Brain microvascular endothelial cell (primary cell): ENCODE measurements at regions not wholly inside any gene's neighbourhood (a gene's known extent, or its start where the extent isn't known, plus 50 kb on each side); places are given as distances from the start of the nearest gene placed in this dataset.
"Not testable (repeated sequence)": the region's sequence is repeated elsewhere in the genome, so short reads cannot be mapped to it uniquely, and the experiment has no call there.

Experiments
- DNase-seq: peaks from one replicate; pipeline ENCODE4 v3.0.0-alpha.2; 2020
- H3K27ac ChIP-seq: fragments of 250-450 bp; sonication (Bioruptor Pico); 2 replicates; pipeline ENCODE4 v1.5.1; 2020; ENCODE audit warnings: mild to moderate bottlenecking, moderate library complexity
- H3K27me3 ChIP-seq: fragments of 250-450 bp; sonication (Bioruptor Pico); replicated peaks from 2 replicates; pipeline ENCODE4 v1.5.1; 2020; ENCODE audit warnings: mild to moderate bottlenecking
- H3K36me3 ChIP-seq: fragments of 250-450 bp; sonication (Bioruptor Pico); replicated peaks from 2 replicates; pipeline ENCODE4 v1.5.1; 2020; ENCODE audit warnings: mild to moderate bottlenecking
- H3K4me3 ChIP-seq: 2 replicates; pipeline ENCODE4 v1.5.1; 2011; ENCODE audit warnings: low read depth, mild to moderate bottlenecking, control low read depth, low read length, moderate library complexity
- CTCF ChIP-seq: IDR thresholded peaks from 2 replicates; pipeline ENCODE4 v1.5.1; 2011; ENCODE audit warnings: low read depth, mild to moderate bottlenecking, moderate library complexity, low read length, control low read depth, inconsistent platforms; ENCODE audit errors: missing control alignments
- in situ Hi-C: cut with HindIII; loops from 2 replicates; pipeline ENCODE4 v1.10.0; 2017; ENCODE audit warnings: low sequenced_read_pairs, low pct_ligation_motif_present

GRCh38 chr3:151539599-151539998 lies 78.7 kb upstream of the IGSF10 start:
- Histone ChIP-seq H3K27me3 (no peaks in the 10 kb centered on the region), H3K4me3 (no peak overlapping the region), H3K36me3 (no peaks in the 10 kb centered on the region), H3K27ac (no peak overlapping the region)
- DNase-seq: no peak
- TF ChIP-seq CTCF: no peak
- in situ Hi-C loops: no loop called here

DNA sequence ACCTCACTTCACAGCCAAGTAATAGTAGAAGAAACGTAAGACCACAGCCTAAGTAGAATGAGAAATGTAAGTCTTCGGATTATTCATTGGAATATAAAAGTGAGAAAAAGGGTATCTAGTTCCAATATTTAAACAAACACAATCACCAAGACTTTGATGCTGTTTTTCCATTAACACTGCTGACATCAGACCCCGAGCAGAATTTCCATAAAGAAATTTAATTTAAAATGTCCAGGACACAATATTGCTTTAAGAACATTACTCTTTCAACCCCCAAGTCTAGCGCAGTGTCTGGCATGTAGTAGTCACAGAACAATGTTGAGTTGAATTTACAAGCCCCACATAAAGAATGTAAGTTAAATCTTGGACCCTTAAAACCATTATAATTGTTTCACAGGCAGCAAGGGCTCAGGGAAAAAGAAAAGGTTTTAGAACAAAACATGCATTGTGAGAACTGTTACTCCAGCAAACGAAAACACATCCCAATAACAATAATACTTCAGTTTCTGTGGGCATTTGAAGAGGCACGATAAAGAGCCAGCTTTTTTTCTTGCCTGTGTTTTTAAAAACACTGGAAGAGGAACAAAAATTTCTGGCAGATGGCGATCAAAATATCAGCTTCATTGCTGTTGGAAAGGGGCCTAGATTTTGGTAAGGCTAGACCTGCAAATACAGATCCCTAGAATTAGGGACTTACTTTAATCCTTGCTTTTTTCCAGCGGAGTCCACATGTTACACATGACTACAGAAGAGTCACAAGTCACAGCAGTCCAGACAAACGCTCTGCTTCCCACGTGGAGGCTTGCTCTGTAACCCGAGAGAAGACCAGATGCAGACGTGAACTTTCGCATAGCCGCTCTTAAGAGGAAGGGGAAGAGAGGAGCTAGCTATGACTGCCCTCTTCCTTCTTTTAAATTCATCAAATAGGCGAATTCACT lies 77.9 kb upstream of the IGSF10 start:
- Histone ChIP-seq H3K27me3 (no peaks in the 10 kb centered on the region), H3K36me3 (no peaks in the 10 kb centered on the region), H3K4me3 (no peak overlapping the region), H3K27ac (no peak overlapping the region)
- DNase-seq: peak; percentile 38
- TF ChIP-seq CTCF: no peak
- in situ Hi-C loops: no loop called here

- in situ Hi-C loops: no loop called here
Measured at GRCh38 chr3:151537726-151538125, 76.9 kb upstream of the IGSF10 start.

DNA sequence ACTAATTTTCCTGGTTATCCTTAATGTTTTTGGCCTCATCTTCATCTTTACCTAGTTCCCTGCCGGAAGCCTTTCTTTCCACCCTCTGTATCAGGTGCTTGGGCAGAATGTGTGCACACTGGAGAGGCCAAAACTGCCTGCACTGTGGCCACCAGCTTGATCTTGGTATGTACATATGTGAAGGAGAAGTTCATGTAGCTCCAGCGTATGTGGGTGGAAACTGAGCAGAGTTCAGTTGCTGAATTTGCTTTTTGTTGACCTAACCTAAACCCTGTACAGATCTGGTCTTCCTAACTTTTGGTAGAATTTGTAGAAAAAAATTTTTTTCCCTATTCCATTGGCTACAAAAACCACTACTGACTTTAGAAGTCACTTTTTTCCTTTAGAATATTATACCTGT lies 65.9 kb upstream of the IGSF10 start:
- H3K36me3 ChIP-seq: no peaks in the 10 kb centered on the region
- H3K27me3 ChIP-seq: no peaks in the 10 kb centered on the region
- H3K4me3 ChIP-seq: no peak overlapping the region
- H3K27ac ChIP-seq: no peak overlapping the region
- TF ChIP-seq CTCF: no peak
- DNase-seq: no peak
- in situ Hi-C loops: no loop called here

More at GRCh38 chr3:151537726-151538125, 76.9 kb upstream of the IGSF10 start:
- Histone ChIP-seq H3K27me3 (no peaks in the 10 kb centered on the region), H3K36me3 (no peaks in the 10 kb centered on the region), H3K27ac (peak overlapping the region; percentile 25), H3K4me3 (no peak overlapping the region)
- DNase-seq: no peak
- no peak for TF ChIP-seq CTCF

DNA sequence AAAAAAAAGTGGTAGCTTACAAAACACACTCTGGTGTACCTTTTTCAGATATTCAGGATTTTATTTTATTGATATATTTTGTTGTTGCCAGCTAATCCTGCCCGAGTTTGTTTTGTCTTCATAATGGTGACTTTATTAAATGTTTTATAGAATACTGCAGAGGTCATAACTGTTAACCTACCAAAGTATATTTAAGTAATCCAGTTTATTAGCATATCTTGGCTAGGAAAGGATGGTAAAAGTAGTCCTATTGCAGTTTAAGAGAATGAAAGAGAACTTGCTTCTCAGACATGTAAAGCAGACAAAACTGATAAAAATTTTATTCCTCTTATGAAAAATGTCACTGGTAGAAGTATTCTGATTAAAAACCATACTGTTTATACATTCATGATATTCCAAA lies 59.2 kb upstream of the IGSF10 start:
- no peak for DNase-seq
- no peak for TF ChIP-seq CTCF
- in situ Hi-C loops: no loop called here

DNA sequence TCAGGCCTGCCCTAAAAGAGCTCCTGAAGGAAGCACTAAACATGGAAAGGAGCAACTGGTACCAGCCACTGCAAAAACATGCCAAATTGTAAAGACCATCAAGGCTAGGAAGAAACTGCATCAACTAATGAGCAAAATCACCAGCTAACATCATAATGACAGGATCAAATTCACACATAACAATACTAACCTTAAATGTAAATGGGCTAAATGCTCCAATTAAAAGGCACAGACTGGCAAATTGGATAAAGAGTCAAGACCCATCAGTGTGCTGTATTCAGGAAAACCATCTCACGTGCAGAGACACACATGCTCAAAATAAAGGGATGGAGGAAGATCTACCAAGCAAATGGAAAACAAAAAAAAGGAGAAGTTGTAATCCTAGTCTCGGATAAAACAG lies 50.6 kb upstream of the IGSF10 start:
- DNase-seq, H3K4me3 ChIP-seq, H3K27ac ChIP-seq, H3K36me3 ChIP-seq, in situ Hi-C loops, H3K27me3 ChIP-seq: not testable (repeated sequence)

More for the DNA sequence above, 59.2 kb upstream of the IGSF10 start:
- no peak overlapping the region for H3K4me3 ChIP-seq
- no peaks in the 10 kb centered on the region for H3K27me3 ChIP-seq
- no peak overlapping the region for H3K27ac ChIP-seq
- H3K36me3 ChIP-seq: no peaks in the 10 kb centered on the region
